Stimulated activated naive CD8-positive, alpha-beta T cell treated with anti-CD3 and anti-CD28 coated beads, Interleukin-15, amount 100 ng/mL, for 72 hours (primary cell): ENCODE measurements at regions not wholly inside any gene's neighbourhood (a gene's known extent, or its start where the extent isn't known, plus 50 kb on each side); places are given as distances from the start of the nearest gene placed in this dataset.
"Not testable (repeated sequence)": the region's sequence is repeated elsewhere in the genome, so short reads cannot be mapped to it uniquely, and the experiment has no call there.

Experiments
- ATAC-seq: fragments of 150-1000 bp; cut with Tn5 transposase; 2 replicates; pipeline ENCODE4 v1.10.0; 2021; ENCODE audit warnings: mild to moderate bottlenecking, moderate library complexity
- DNase-seq, 2 donors: peaks; one replicate each; pipeline ENCODE4 v3.0.0; 2021 to 2022
- H3K27ac Mint-ChIP-seq, 2 donors: one replicate each; pipeline ENCODE4 v1.8.0; 2022; ENCODE audit warnings: mild to moderate bottlenecking in 2 of 2, mixed read lengths in 2 of 2, moderate library complexity in 2 of 2
- H3K27me3 Mint-ChIP-seq: one replicate; pipeline ENCODE4 v1.8.0; 2022; ENCODE audit warnings: mixed read lengths
- H3K4me1 Mint-ChIP-seq: one replicate; pipeline ENCODE4 v1.8.0; 2022; ENCODE audit warnings: mild to moderate bottlenecking, mixed read lengths
- H3K4me3 Mint-ChIP-seq, 2 donors: one replicate each; pipeline ENCODE4 v1.8.0; 2022; ENCODE audit warnings: mild to moderate bottlenecking in 2 of 2, mixed read lengths in 2 of 2, moderate library complexity in 1 of 2
- H3K9me3 Mint-ChIP-seq, 2 donors: one replicate each; pipeline ENCODE4 v1.8.0; 2022; ENCODE audit warnings: mixed read lengths in 2 of 2

DNA sequence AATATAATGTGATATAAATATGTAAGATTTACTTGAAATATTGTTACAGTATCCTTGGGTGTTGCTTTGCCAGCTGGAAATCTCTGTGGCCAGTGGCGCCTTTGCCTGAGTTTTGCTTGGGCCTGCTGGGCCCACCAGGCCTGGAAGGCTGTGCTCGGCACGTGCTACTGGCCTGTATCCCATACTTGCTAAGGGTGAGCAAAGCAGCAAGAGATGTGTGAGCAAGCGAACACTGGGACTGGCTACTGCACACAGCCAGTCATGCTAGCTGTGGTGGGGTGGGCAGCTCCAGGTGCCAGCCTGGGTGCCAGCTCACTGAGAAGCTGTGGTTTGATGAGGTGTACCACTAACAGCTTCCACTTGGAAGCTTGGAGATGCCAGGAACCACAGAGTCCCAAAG is 299.1 kb upstream of the GALNT5 start:
- no peaks in the 10 kb centered on the region for H3K4me1 Mint-ChIP-seq
- ATAC-seq: no peak
- DNase-seq: no peak
- H3K27ac Mint-ChIP-seq: no peak overlapping the region
- no peaks in the 10 kb centered on the region for H3K27me3 Mint-ChIP-seq
- peaks cover 5 to 7% of the 10 kb centered on the region in 2 donors for H3K9me3 Mint-ChIP-seq
- H3K4me3 Mint-ChIP-seq: no peak overlapping the region

GRCh38 chr2:156959481-156959880 is 298.0 kb upstream of the GALNT5 start:
- Mint-ChIP-seq H3K4me3 (no peak overlapping the region), H3K27ac (no peak overlapping the region), H3K4me1 (no peaks in the 10 kb centered on the region), H3K27me3 (no peaks in the 10 kb centered on the region), H3K9me3 (peaks cover 5 to 7% of the 10 kb centered on the region in 2 donors)
- DNase-seq (no peak), ATAC-seq (no peak)

GRCh38 chr2:156982615-156983014 is 274.9 kb upstream of the GALNT5 start:
- no peak for DNase-seq
- Mint-ChIP-seq H3K27me3 (no peaks in the 10 kb centered on the region), H3K4me3 (no peak overlapping the region), H3K27ac (no peak overlapping the region), H3K4me1 (no peaks in the 10 kb centered on the region), H3K9me3 (peaks cover 6 to 7% of the 10 kb centered on the region in 2 donors)
- no peak for ATAC-seq

GRCh38 chr2:156986339-156986988 is 271.0 kb upstream of the GALNT5 start:
- ATAC-seq: no peak
- no peak for DNase-seq
- Mint-ChIP-seq H3K4me1 (no peaks in the 10 kb centered on the region), H3K9me3 (no peaks in the 10 kb centered on the region), H3K27ac (no peak overlapping the region), H3K4me3 (no peak overlapping the region), H3K27me3 (no peaks in the 10 kb centered on the region)

DNA sequence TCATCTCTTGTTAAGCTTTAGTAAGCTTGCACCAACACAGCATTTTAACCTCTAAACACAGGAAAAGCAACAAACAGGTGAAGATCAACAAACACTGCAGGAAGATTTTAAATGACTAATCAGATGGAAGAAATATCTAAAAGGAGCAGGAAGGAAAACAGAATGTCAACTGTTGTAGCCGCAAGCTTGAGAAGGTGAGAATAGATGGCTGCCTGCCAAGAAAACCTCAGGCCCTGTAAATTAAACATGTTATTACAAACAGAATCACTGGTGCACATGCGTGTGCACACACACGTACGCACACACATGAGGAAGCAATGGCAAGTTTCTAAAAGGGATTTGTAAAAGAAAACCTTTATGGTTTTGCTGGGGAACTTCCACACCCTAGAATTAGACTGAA is 257.8 kb upstream of the GALNT5 start:
- no peaks in the 10 kb centered on the region for H3K27me3 Mint-ChIP-seq
- DNase-seq (no peak), ATAC-seq (no peak)
- H3K9me3 Mint-ChIP-seq: peaks cover 0 to 12% of the 10 kb centered on the region in 2 donors
- no peak overlapping the region for H3K27ac Mint-ChIP-seq
- H3K4me3 Mint-ChIP-seq: no peak overlapping the region
- H3K4me1 Mint-ChIP-seq: no peaks in the 10 kb centered on the region

- H3K27ac Mint-ChIP-seq: no peak overlapping the region
- H3K9me3 Mint-ChIP-seq: peaks cover 0 to 6% of the 10 kb centered on the region in 2 donors
- no peaks in the 10 kb centered on the region for H3K4me1 Mint-ChIP-seq
- H3K27me3 Mint-ChIP-seq: no peaks in the 10 kb centered on the region
- no peak overlapping the region for H3K4me3 Mint-ChIP-seq
- DNase-seq (no peak), ATAC-seq (no peak)
Observed at GRCh38 chr2:157004789-157005188, 252.7 kb upstream of the GALNT5 start.

GRCh38 chr2:157015015-157015575 is 242.4 kb upstream of the GALNT5 start:
- H3K9me3 Mint-ChIP-seq: no peaks in the 10 kb centered on the region
- DNase-seq (no peak), ATAC-seq (no peak)
- no peak overlapping the region for H3K27ac Mint-ChIP-seq
- no peak overlapping the region for H3K4me3 Mint-ChIP-seq
- no peaks in the 10 kb centered on the region for H3K4me1 Mint-ChIP-seq
- no peaks in the 10 kb centered on the region for H3K27me3 Mint-ChIP-seq

DNA sequence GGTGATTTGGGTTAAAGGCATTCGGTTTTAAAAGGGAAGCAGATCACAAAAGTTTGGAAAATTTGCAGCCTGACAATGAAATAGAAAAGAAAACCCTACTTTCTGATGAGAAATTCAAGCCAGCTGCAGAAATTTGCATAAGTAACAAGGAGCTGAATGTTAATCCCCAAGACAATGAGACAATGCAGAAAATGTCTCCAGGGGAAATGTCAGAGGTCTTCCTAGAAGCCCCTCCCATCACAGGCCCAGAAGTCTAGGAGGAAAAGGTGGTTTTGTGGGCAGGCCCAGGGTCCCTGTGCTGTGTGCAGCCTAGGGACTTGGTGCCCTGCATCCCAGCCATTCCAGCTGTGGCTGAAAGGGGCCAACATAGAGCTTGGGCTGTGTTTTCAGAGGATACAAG is 234.2 kb upstream of the GALNT5 start:
- H3K9me3 Mint-ChIP-seq, ATAC-seq, H3K27ac Mint-ChIP-seq, H3K4me3 Mint-ChIP-seq, H3K27me3 Mint-ChIP-seq, H3K4me1 Mint-ChIP-seq, DNase-seq: not testable (repeated sequence)

DNA sequence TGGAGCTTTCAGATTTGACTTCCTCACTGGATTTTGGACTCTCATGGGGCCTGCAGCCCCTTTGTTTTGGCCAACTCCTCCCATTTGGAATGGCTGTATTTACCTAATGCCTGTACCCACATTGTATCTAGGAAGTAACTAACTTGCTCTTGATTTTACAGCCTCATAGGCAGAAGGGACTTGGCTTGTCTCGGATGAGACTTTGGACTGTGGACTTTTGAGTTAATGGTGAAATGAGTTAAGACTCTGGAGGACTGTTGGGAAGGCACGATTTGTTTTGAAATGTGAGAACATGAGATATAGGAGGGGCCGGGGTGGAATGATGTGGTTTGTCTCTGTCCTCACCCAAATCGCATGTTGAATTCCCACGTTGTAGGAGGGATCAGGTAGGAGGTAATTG is 233.4 kb upstream of the GALNT5 start:
- ATAC-seq: no peak
- Mint-ChIP-seq H3K27ac (no peak overlapping the region), H3K4me3 (no peak overlapping the region), H3K4me1 (no peaks in the 10 kb centered on the region), H3K9me3 (no peaks in the 10 kb centered on the region), H3K27me3 (no peaks in the 10 kb centered on the region)
- DNase-seq: no peak

DNA sequence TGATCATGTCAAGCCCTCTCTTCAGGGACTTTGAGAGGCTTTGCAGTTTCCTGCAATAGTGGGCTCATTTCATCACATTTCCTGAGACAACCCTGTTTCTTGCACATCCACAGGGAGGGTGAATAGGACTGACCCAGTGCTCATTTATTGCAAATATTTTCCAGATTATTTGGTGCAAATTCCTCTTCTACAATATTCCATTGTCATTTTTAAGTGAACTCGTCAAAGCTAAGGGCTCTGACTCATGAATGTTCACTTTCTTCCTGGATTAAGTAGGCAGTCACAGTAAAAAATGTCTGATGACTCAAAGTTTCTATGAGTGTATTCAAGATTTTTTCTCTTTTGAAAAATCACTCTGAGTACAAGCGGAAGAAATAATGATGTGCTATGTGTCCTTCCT is 225.5 kb upstream of the GALNT5 start:
- H3K4me1 Mint-ChIP-seq: no peaks in the 10 kb centered on the region
- H3K27ac Mint-ChIP-seq: no peak overlapping the region
- no peaks in the 10 kb centered on the region for H3K9me3 Mint-ChIP-seq
- ATAC-seq (no peak), DNase-seq (no peak)
- no peak overlapping the region for H3K4me3 Mint-ChIP-seq
- H3K27me3 Mint-ChIP-seq: no peaks in the 10 kb centered on the region

- ATAC-seq (no peak), DNase-seq (no peak)
- H3K27me3 Mint-ChIP-seq: no peaks in the 10 kb centered on the region
- no peak overlapping the region for H3K27ac Mint-ChIP-seq
- no peak overlapping the region for H3K4me3 Mint-ChIP-seq
- H3K9me3 Mint-ChIP-seq: no peaks in the 10 kb centered on the region
- no peaks in the 10 kb centered on the region for H3K4me1 Mint-ChIP-seq
Observed at GRCh38 chr2:157036726-157037125, 220.8 kb upstream of the GALNT5 start.

DNA sequence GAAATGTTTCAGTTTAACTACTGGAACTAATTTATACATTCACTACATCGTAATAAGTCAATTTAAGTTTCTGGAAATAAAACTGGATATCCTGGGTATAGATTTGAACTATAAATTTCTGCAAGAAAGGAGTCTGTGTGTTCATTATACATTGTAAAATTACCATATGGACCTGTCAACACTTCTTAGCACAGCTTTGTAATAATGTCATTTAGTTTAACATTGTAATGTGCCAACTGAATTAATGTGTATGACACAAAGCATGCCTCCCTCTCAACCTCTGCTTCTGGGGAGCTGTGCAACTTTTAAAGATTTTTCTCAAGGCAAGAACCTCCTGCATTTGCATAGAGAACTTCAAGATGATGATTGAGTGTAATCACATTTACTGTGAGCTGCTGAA is 213.7 kb upstream of the GALNT5 start:
- Mint-ChIP-seq H3K27ac (no peak overlapping the region), H3K4me1 (no peaks in the 10 kb centered on the region), H3K27me3 (no peaks in the 10 kb centered on the region), H3K4me3 (no peak overlapping the region), H3K9me3 (no peaks in the 10 kb centered on the region)
- DNase-seq (no peak), ATAC-seq (no peak)

- DNase-seq (no peak), ATAC-seq (no peak)
- H3K4me3 Mint-ChIP-seq: no peak overlapping the region
- H3K9me3 Mint-ChIP-seq: no peaks in the 10 kb centered on the region
- H3K4me1 Mint-ChIP-seq: no peaks in the 10 kb centered on the region
- H3K27ac Mint-ChIP-seq: no peak overlapping the region
- H3K27me3 Mint-ChIP-seq: no peaks in the 10 kb centered on the region
Observed at GRCh38 chr2:157046396-157046795, 211.1 kb upstream of the GALNT5 start.

GRCh38 chr2:157052685-157053224 is 204.8 kb upstream of the GALNT5 start:
- DNase-seq: no peak

DNA sequence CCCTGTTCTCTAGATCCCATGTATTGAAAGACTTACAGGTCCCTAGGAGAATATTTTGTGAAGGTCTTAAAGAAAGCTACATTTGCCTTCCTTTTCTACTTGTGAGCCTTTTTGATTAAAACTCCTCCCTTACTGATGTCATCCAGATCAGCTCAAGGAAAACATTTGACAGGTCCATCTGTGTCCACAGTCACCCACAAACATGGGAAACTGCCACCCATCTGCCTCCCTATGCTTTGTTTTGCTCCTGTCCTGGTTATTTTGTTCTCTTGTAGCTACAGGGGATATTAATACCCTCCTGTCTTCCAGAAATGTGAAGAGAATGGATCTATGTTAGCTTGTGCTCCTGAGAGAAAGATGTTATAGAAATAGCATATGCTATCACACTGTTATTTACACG is 203.6 kb upstream of the GALNT5 start:
- H3K4me1 Mint-ChIP-seq: no peaks in the 10 kb centered on the region
- H3K9me3 Mint-ChIP-seq: no peaks in the 10 kb centered on the region
- DNase-seq (no peak), ATAC-seq (no peak)
- no peak overlapping the region for H3K4me3 Mint-ChIP-seq
- H3K27me3 Mint-ChIP-seq: no peaks in the 10 kb centered on the region
- H3K27ac Mint-ChIP-seq: no peak overlapping the region

More at GRCh38 chr2:157052685-157053224, 204.8 kb upstream of the GALNT5 start:
- Mint-ChIP-seq H3K27ac (no peak overlapping the region), H3K4me3 (no peak overlapping the region), H3K27me3 (no peaks in the 10 kb centered on the region), H3K4me1 (no peaks in the 10 kb centered on the region), H3K9me3 (no peaks in the 10 kb centered on the region)
- no peak for ATAC-seq

GRCh38 chr2:157055660-157056199 is 201.8 kb upstream of the GALNT5 start:
- DNase-seq (no peak), ATAC-seq (no peak)
- Mint-ChIP-seq H3K9me3 (no peaks in the 10 kb centered on the region), H3K27me3 (no peaks in the 10 kb centered on the region), H3K27ac (no peak overlapping the region), H3K4me3 (no peak overlapping the region), H3K4me1 (no peaks in the 10 kb centered on the region)
